ENCODE measurements at regions not wholly inside any gene's neighbourhood (a gene's known extent, or its start where the extent isn't known, plus 50 kb on each side); places are given as distances from the start of the nearest gene placed in this dataset.

GRCh38 chr7:148535217-148535616 lies 55.3 kb upstream of the C7orf33 start:
- no peaks in the 10 kb centered on the region for H4K20me1 ChIP-seq (ENCODE audit: insufficient read depth, low read length)
- H3K4me3 ChIP-seq (ENCODE audit: insufficient read depth, low read length): peak overlapping the region; percentile 70
- H3K9me3 ChIP-seq (ENCODE audit: low read depth, low read length): no peaks in the 10 kb centered on the region
- H3K79me2 ChIP-seq (ENCODE audit: insufficient read depth, low read length): no peaks in the 10 kb centered on the region
- H3K4me2 ChIP-seq (ENCODE audit: insufficient read depth, low read length): peak overlapping the region; percentile 81
- peak; percentile 19 for TF ChIP-seq CTCF (IDR thresholded peaks at IDR 0.05; ENCODE audit: extremely low read depth, low read depth, low read length)
- H3K36me3 ChIP-seq (ENCODE audit: insufficient read depth, low read length): no peaks in the 10 kb centered on the region
- no peaks in the 10 kb centered on the region for H3K27me3 ChIP-seq (ENCODE audit: insufficient read depth, low read length)
- peaks cover 4% of the 10 kb centered on the region for H3K4me1 ChIP-seq (ENCODE audit: insufficient read depth, low read length)
- H3K27ac ChIP-seq (ENCODE audit: low read depth, low read length): no peak overlapping the region
- DNase-seq (ENCODE audit: insufficient read length, low spot score, missing footprints): peak; percentile 22
- H2AFZ ChIP-seq (ENCODE audit: low read length): peak overlapping the region; percentile 94

GRCh38 chr7:148537435-148537834 lies 53.1 kb upstream of the C7orf33 start:
- H3K79me2 ChIP-seq (ENCODE audit: insufficient read depth, low read length): no peaks in the 10 kb centered on the region
- peaks cover 10% of the 10 kb centered on the region for H3K4me1 ChIP-seq (ENCODE audit: insufficient read depth, low read length)
- DNase-seq (ENCODE audit: insufficient read length, low spot score, missing footprints): no peak
- no peak overlapping the region for H2AFZ ChIP-seq (ENCODE audit: low read length)
- no peaks in the 10 kb centered on the region for H4K20me1 ChIP-seq (ENCODE audit: insufficient read depth, low read length)
- no peak overlapping the region for H3K4me3 ChIP-seq (ENCODE audit: insufficient read depth, low read length)
- H3K27ac ChIP-seq (ENCODE audit: low read depth, low read length): no peak overlapping the region
- no peaks in the 10 kb centered on the region for H3K36me3 ChIP-seq (ENCODE audit: insufficient read depth, low read length)
- no peaks in the 10 kb centered on the region for H3K27me3 ChIP-seq (ENCODE audit: insufficient read depth, low read length)
- no peaks in the 10 kb centered on the region for H3K9me3 ChIP-seq (ENCODE audit: low read depth, low read length)
- H3K4me2 ChIP-seq (ENCODE audit: insufficient read depth, low read length): no peak overlapping the region
- TF ChIP-seq CTCF (IDR thresholded peaks at IDR 0.05; ENCODE audit: extremely low read depth, low read depth, low read length): no peak

GRCh38 chr7:148540041-148540738 lies 50.4 kb upstream of the C7orf33 start:
- Histone ChIP-seq H3K79me2 (ENCODE audit: insufficient read depth, low read length) (no peaks in the 10 kb centered on the region), H4K20me1 (ENCODE audit: insufficient read depth, low read length) (no peaks in the 10 kb centered on the region), H3K9me3 (ENCODE audit: low read depth, low read length) (no peaks in the 10 kb centered on the region), H3K4me2 (ENCODE audit: insufficient read depth, low read length) (peak overlapping the region; percentile 48), H3K4me3 (ENCODE audit: insufficient read depth, low read length) (peak overlapping the region; percentile 34), H3K27me3 (ENCODE audit: insufficient read depth, low read length) (no peaks in the 10 kb centered on the region), H3K27ac (ENCODE audit: low read depth, low read length) (peak overlapping the region; percentile 59), H3K36me3 (ENCODE audit: insufficient read depth, low read length) (no peaks in the 10 kb centered on the region), H3K4me1 (ENCODE audit: insufficient read depth, low read length) (peaks cover 10% of the 10 kb centered on the region), H2AFZ (ENCODE audit: low read length) (peak overlapping the region; percentile 59)
- TF ChIP-seq CTCF (IDR thresholded peaks at IDR 0.05; ENCODE audit: extremely low read depth, low read depth, low read length): no peak
- peak; percentile 97 for DNase-seq (ENCODE audit: insufficient read length, low spot score, missing footprints)
